SK-N-SH (cell line): ENCODE measurements at regions not wholly inside any gene's neighbourhood (a gene's known extent, or its start where the extent isn't known, plus 50 kb on each side); places are given as distances from the start of the nearest gene placed in this dataset.

Experiments used
- CTCF ChIA-PET: fragments of 300-600, 350-600 bp; formaldehyde crosslinking; extraction: SDS; loops from one replicate; lab custom pipeline; 2021; lab: Yijun Ruan, JAX
- POLR2A ChIA-PET: fragments of 350-600 bp; sonication (Branson Sonifier 250); formaldehyde crosslinking; extraction: SDS; loops from one replicate; lab custom pipeline; 2020; ENCODE audit warnings: antibody characterized with exemption, inconsistent platforms; lab: Yijun Ruan, JAX
- DNase-seq: peaks from one replicate; pipeline ENCODE4 v3.0.0; 2012
- H2AFZ ChIP-seq: fragments of 200-600 bp; sonication (generic); 2 replicates; pipeline ENCODE4 v1.8.1; 2016; ENCODE audit warnings: antibody characterized with exemption, mild to moderate bottlenecking, low read depth
- H3F3A ChIP-seq: fragments of 200-600 bp; sonication (generic); replicated peaks from 2 replicates; pipeline ENCODE3; 2016; ENCODE audit warnings: antibody characterized with exemption, mild to moderate bottlenecking; ENCODE audit not compliant: insufficient read depth
- H3K27ac ChIP-seq, 2 experiments: fragments of 200-500 bp in 1 of 2; fragments of 200-600 bp in 1 of 2; sonication (Bioruptor generic) in 1 of 2; sonication (generic), shearing (Covaris generic) in 1 of 2; 2 replicates each; pipeline versions ENCODE4 v1.5.1 to v1.6.1; 2014 to 2016; ENCODE audit warnings: low read depth in 2 of 2, inconsistent platforms in 1 of 2, low read length in 1 of 2, mild to moderate bottlenecking in 1 of 2, mixed read lengths in 1 of 2
- H3K27me3 ChIP-seq: fragments of 200-600 bp; sonication (generic), shearing (Covaris generic); 2 replicates; pipeline ENCODE4 v1.6.1; 2016; ENCODE audit warnings: mixed run types; ENCODE audit not compliant: insufficient read depth
- H3K36me3 ChIP-seq, 2 experiments: fragments of 200-500 bp in 1 of 2; fragments of 200-600 bp in 1 of 2; sonication (Bioruptor generic) in 1 of 2; sonication (generic) in 1 of 2; replicated peaks in 1 of 2; 2 replicates each; pipeline versions ENCODE3 to v1.5.1; 2014 to 2016; ENCODE audit warnings: low read length in 1 of 2, mild to moderate bottlenecking in 1 of 2; ENCODE audit not compliant: insufficient read depth in 2 of 2, control insufficient read depth in 1 of 2
- H3K4me1 ChIP-seq, 2 experiments: fragments of 200-500 bp in 1 of 2; fragments of 200-600 bp in 1 of 2; sonication (Bioruptor generic) in 1 of 2; sonication (generic), shearing (Covaris generic) in 1 of 2; 2 replicates each; pipeline versions ENCODE4 v1.5.1 to v1.6.1; 2014 to 2016; ENCODE audit warnings: low read depth in 1 of 2, low read length in 1 of 2, mixed run types in 1 of 2; ENCODE audit not compliant: insufficient read depth in 2 of 2, control insufficient read depth in 1 of 2
- H3K4me2 ChIP-seq: fragments of 200-600 bp; sonication (generic), shearing (Covaris generic); 2 replicates; pipeline ENCODE4 v1.6.1; 2017; ENCODE audit warnings: mixed run types
- H3K4me3 ChIP-seq, 2 experiments: fragments of 200-500 bp in 1 of 2; fragments of 200-600 bp in 1 of 2; sonication (Bioruptor generic) in 1 of 2; sonication (generic), shearing (Covaris generic) in 1 of 2; 2 replicates each; pipeline versions ENCODE4 v1.5.1 to v1.8.1; 2014 to 2016; ENCODE audit warnings: low read depth in 2 of 2, inconsistent platforms in 1 of 2, low read length in 1 of 2, mild to moderate bottlenecking in 1 of 2, mixed read lengths in 1 of 2, moderate library complexity in 1 of 2
- H3K79me2 ChIP-seq: fragments of 200-600 bp; sonication (generic); 2 replicates; pipeline ENCODE4 v1.8.1; 2017; ENCODE audit warnings: mild to moderate bottlenecking; ENCODE audit not compliant: insufficient read depth
- H3K9ac ChIP-seq: fragments of 200-600 bp; sonication (generic); 2 replicates; pipeline ENCODE4 v1.6.1; 2017; ENCODE audit warnings: mixed run types
- H3K9me2 ChIP-seq: fragments of 200-600 bp; sonication (generic); 2 replicates; pipeline ENCODE4 v1.6.1; 2017; ENCODE audit warnings: mixed run types
- H3K9me3 ChIP-seq: fragments of 200-600 bp; sonication (generic); 2 replicates; pipeline ENCODE4 v1.6.1; 2017; ENCODE audit warnings: mixed run types, mild to moderate bottlenecking, moderate library complexity
- H4K20me1 ChIP-seq: fragments of 200-600 bp; sonication (generic); 2 replicates; pipeline ENCODE4 v1.6.1; 2017; ENCODE audit warnings: mild to moderate bottlenecking, mixed run types; ENCODE audit not compliant: insufficient read depth
- CHD2 ChIP-seq: fragments of 150-350 bp; IDR thresholded peaks from 2 replicates; pipeline ENCODE4 v1.6.1; 2018; ENCODE audit warnings: low read length; ENCODE audit not compliant: partially characterized antibody
- CTCF ChIP-seq: fragments of 200-600 bp; sonication (generic); IDR thresholded peaks from 2 replicates; pipeline ENCODE4 v1.6.1; 2017; ENCODE audit warnings: antibody characterized with exemption, mild to moderate bottlenecking, moderate library complexity
- ELF1 ChIP-seq: IDR thresholded peaks from 2 replicates; pipeline ENCODE4 v1.4.0; 2012
- EZH2phosphoT487 ChIP-seq: fragments of 200-600 bp; sonication (generic); IDR thresholded peaks from 2 replicates; pipeline ENCODE4 v1.6.1; 2017; ENCODE audit warnings: low read depth, mixed run types, mild to moderate bottlenecking, antibody characterized with exemption, moderate library complexity, borderline replicate concordance
- FOXJ3 ChIP-seq: sonication (generic); formaldehyde crosslinking; IDR thresholded peaks from 2 replicates; pipeline ENCODE4 v1.5.1; 2020; ENCODE audit warnings: mild to moderate bottlenecking, missing genetic modification reagents
- FOXM1 ChIP-seq: IDR thresholded peaks from 2 replicates; pipeline ENCODE4 v1.4.0; 2012; ENCODE audit warnings: low read depth, mild to moderate bottlenecking
- GABPA ChIP-seq: IDR thresholded peaks from 2 replicates; pipeline ENCODE4 v1.4.0; 2012; ENCODE audit warnings: low read depth, mild to moderate bottlenecking
- NFIC ChIP-seq: IDR thresholded peaks from 2 replicates; pipeline ENCODE4 v1.4.0; 2012; ENCODE audit warnings: borderline replicate concordance
- POLR2AphosphoS5 ChIP-seq: IDR thresholded peaks from 2 replicates; pipeline ENCODE4 v1.6.1; 2012; ENCODE audit warnings: low read depth, low read length
- RAD21 ChIP-seq: IDR thresholded peaks from 2 replicates; pipeline ENCODE4 v1.6.1; 2012; ENCODE audit warnings: mild to moderate bottlenecking, low read length
- RCOR1 ChIP-seq: fragments of 150-350 bp; IDR thresholded peaks from 2 replicates; pipeline ENCODE4 v1.6.1; 2017; ENCODE audit warnings: antibody characterized with exemption, low read length
- RXRA ChIP-seq: IDR thresholded peaks from 2 replicates; pipeline ENCODE4 v1.4.0; 2012; ENCODE audit warnings: low read depth, mild to moderate bottlenecking, borderline replicate concordance
- SIN3A ChIP-seq: IDR thresholded peaks from 2 replicates; pipeline ENCODE4 v1.6.1; 2012; ENCODE audit warnings: low read depth, mild to moderate bottlenecking, low read length, moderate library complexity, borderline replicate concordance
- SMC3 ChIP-seq: IDR thresholded peaks from 2 replicates; pipeline ENCODE4 v1.6.1; 2012; ENCODE audit warnings: low read depth, low read length, improper control_type of control experiment
- TAF1 ChIP-seq: IDR thresholded peaks from 2 replicates; pipeline ENCODE4 v1.6.1; 2012; ENCODE audit warnings: low read depth, mild to moderate bottlenecking, low read length, moderate library complexity, borderline replicate concordance
- USF2 ChIP-seq: fragments of 150-350 bp; IDR thresholded peaks from 2 replicates; pipeline ENCODE4 v1.6.1; 2017; ENCODE audit warnings: antibody characterized with exemption, low read length, low read depth, borderline replicate concordance
- WGBS: methylation state at CpG from one replicate; pipeline ENCODE4 v1.1.6; 2017; ENCODE audit warnings: low lambda C conversion rate; 5-methylcytosine and 5-hydroxymethylcytosine counted together
- TF ChIP-seq, protein P1 (sequence below): IDR thresholded peaks from 2 replicates; pipeline ENCODE4 v1.4.0; 2012; ENCODE audit warnings: low read depth

- WGBS: 14% methylated on average over 1 of the region's 1 CpG
- no peaks in the 10 kb centered on the region for H3K36me3 ChIP-seq
- no peaks in the 10 kb centered on the region for H3F3A ChIP-seq
- TF ChIP-seq CTCF (no peak), TAF1 (no peak), USF2 (no peak), POLR2AphosphoS5 (no peak), RAD21 (no peak), CHD2 (no peak), SMC3 (no peak), SIN3A (no peak), GABPA (no peak), FOXJ3 (CRISPR knock-in tag) (no peak), FOXM1 (no peak), RXRA (no peak), ELF1 (no peak)
- TF ChIP-seq, protein P1, sequence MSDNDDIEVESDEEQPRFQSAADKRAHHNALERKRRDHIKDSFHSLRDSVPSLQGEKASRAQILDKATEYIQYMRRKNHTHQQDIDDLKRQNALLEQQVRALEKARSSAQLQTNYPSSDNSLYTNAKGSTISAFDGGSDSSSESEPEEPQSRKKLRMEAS: no peak
- no peaks in the 10 kb centered on the region for H4K20me1 ChIP-seq
- H3K79me2 ChIP-seq: no peaks in the 10 kb centered on the region
- no peak overlapping the region for H3K27ac ChIP-seq
- POLR2A ChIA-PET: no interaction called here
- CTCF ChIA-PET: interaction anchor here (0.7 to 1.4 kb wide), 2 partner anchors 12 to 28 kb away, joined by 3 read pairs; no protein-coding TSS in a partner anchor
- H3K4me3 ChIP-seq: no peak overlapping the region
- no peaks in the 10 kb centered on the region for H3K9me2 ChIP-seq
- no peak overlapping the region for H2AFZ ChIP-seq
- no peaks in the 10 kb centered on the region for H3K4me1 ChIP-seq
- DNase-seq: no peak
- H3K9me3 ChIP-seq: no peaks in the 10 kb centered on the region
- no peak overlapping the region for H3K4me2 ChIP-seq
- H3K9ac ChIP-seq: no peak overlapping the region
- H3K27me3 ChIP-seq: no peaks in the 10 kb centered on the region
Measured at GRCh38 chr5:108515517-108516105, 133.7 kb upstream of the FBXL17 start.

- H3K36me3 ChIP-seq: no peaks in the 10 kb centered on the region
- H3K4me2 ChIP-seq: no peak overlapping the region
- H3K9ac ChIP-seq: no peak overlapping the region
- H3K27ac ChIP-seq: no peak overlapping the region
- H4K20me1 ChIP-seq: no peaks in the 10 kb centered on the region
- H3K9me2 ChIP-seq: no peaks in the 10 kb centered on the region
- no peaks in the 10 kb centered on the region for H3F3A ChIP-seq
- H3K27me3 ChIP-seq: no peaks in the 10 kb centered on the region
- WGBS: 50% methylated on average over 3 of the region's 3 CpGs
- no peaks in the 10 kb centered on the region for H3K9me3 ChIP-seq
- no peaks in the 10 kb centered on the region for H3K4me1 ChIP-seq
- H3K4me3 ChIP-seq: no peak overlapping the region
- POLR2A ChIA-PET: no interaction called here
- TF ChIP-seq EZH2phosphoT487 (no peak), RCOR1 (no peak), CTCF (no peak), TAF1 (no peak), NFIC (no peak)
- TF ChIP-seq, all 33 proteins: peak for 0
- DNase-seq: no peak
- CTCF ChIA-PET: interaction anchor here (1.3 kb wide), 2 partner anchors 14 to 27 kb away, joined by 3 to 5 read pairs; no protein-coding TSS in a partner anchor
- Histone ChIP-seq H2AFZ (no peak overlapping the region), H3K79me2 (no peaks in the 10 kb centered on the region)
Measured at GRCh38 chr5:108508979-108509378, 127.1 kb upstream of the FBXL17 start.
